ENCODE measurements at regions not wholly inside any gene's neighbourhood (a gene's known extent, or its start where the extent isn't known, plus 50 kb on each side); places are given as distances from the start of the nearest gene placed in this dataset.

DNA sequence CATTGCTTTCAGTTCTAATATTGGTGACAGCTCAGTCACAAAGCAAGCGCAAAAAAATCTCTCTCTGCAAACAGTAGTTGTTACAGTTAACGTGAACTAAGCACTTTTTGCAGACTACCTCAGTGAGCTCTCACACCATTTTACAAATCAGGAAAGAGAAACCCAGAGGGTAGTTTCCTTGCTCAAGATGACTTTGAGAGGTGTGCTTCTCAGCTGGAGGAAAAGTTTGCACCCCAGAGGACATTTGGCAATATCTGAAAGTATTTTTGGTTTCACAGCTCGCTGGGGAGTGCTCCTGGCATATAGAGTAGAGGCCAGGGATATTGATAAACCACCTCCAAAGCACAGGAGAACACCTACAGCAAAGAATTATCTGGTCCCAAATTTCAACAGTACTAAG lies 741.1 kb upstream of the EEF2KMT start:
- H3K4me1 ChIP-seq (ENCODE audit: insufficient read depth): no peaks in the 10 kb centered on the region
- H3K36me3 Mint-ChIP-seq (ENCODE audit: low read depth): no peaks in the 10 kb centered on the region
- H3K4me2 ChIP-seq: no peak overlapping the region
- H3K79me2 ChIP-seq (replicated peaks; ENCODE audit: insufficient read depth): no peaks in the 10 kb centered on the region
- H2AFZ ChIP-seq: no peak overlapping the region
- H3K27me3 ChIP-seq (ENCODE audit: insufficient read depth): no peaks in the 10 kb centered on the region
- no peak overlapping the region for H3K27ac Mint-ChIP-seq
- H3F3A ChIP-seq (replicated peaks; ENCODE audit: low read depth): no peaks in the 10 kb centered on the region
- H3K9me3 Mint-ChIP-seq: no peaks in the 10 kb centered on the region
- no peak overlapping the region for H3K27ac ChIP-seq (ENCODE audit: low read depth)
- H3K27me3 Mint-ChIP-seq (ENCODE audit: insufficient read depth, low read depth, poor library complexity): peaks cover 8% of the 10 kb centered on the region
- no peak overlapping the region for H3K4me3 ChIP-seq
- no peak overlapping the region for H3K4me3 Mint-ChIP-seq
- DNase-seq (ENCODE audit: low spot score) (no peak), ATAC-seq (no peak)
- no peaks in the 10 kb centered on the region for H4K20me1 ChIP-seq (replicated peaks; ENCODE audit: insufficient read depth)
- H3K36me3 ChIP-seq (ENCODE audit: insufficient read depth): no peaks in the 10 kb centered on the region
- no peaks in the 10 kb centered on the region for H3K9me2 ChIP-seq (ENCODE audit: insufficient read depth)
- H3K4me1 Mint-ChIP-seq: peaks cover 14% of the 10 kb centered on the region
- no peak for TF ChIP-seq STAT1 (IDR thresholded peaks at IDR 0.05; ENCODE audit: unreplicated experiment)
- no peak for TF ChIP-seq JUNB (IDR thresholded peaks at IDR 0.05; ENCODE audit: unreplicated experiment)
- TF ChIP-seq, protein P1, sequence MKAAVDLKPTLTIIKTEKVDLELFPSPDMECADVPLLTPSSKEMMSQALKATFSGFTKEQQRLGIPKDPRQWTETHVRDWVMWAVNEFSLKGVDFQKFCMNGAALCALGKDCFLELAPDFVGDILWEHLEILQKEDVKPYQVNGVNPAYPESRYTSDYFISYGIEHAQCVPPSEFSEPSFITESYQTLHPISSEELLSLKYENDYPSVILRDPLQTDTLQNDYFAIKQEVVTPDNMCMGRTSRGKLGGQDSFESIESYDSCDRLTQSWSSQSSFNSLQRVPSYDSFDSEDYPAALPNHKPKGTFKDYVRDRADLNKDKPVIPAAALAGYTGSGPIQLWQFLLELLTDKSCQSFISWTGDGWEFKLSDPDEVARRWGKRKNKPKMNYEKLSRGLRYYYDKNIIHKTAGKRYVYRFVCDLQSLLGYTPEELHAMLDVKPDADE (IDR thresholded peaks at IDR 0.05): no peak

DNA sequence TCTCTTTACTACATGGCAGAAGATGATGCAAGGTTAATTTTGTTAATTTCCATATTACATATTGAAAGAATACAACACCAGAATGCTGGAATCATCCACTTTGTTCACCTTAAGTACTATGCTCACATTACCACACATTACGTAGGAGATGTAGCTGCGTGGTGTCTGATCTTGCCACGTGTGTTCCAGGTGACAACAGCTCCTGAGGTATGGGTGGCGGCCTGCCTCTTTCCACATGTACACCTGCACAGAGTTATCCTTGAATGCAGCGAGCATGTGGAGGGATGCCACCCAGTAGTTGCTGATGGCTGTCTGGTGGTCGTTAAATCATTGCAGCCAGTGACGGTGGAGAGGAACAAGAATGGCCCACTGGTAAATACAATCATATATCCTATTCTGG lies 740.5 kb upstream of the EEF2KMT start:
- no peaks in the 10 kb centered on the region for H3K27me3 ChIP-seq (ENCODE audit: insufficient read depth)
- no peaks in the 10 kb centered on the region for H3K9me3 Mint-ChIP-seq
- H4K20me1 ChIP-seq (replicated peaks; ENCODE audit: insufficient read depth): no peaks in the 10 kb centered on the region
- no peak for TF ChIP-seq STAT1 (IDR thresholded peaks at IDR 0.05; ENCODE audit: unreplicated experiment)
- TF ChIP-seq, protein P2, sequence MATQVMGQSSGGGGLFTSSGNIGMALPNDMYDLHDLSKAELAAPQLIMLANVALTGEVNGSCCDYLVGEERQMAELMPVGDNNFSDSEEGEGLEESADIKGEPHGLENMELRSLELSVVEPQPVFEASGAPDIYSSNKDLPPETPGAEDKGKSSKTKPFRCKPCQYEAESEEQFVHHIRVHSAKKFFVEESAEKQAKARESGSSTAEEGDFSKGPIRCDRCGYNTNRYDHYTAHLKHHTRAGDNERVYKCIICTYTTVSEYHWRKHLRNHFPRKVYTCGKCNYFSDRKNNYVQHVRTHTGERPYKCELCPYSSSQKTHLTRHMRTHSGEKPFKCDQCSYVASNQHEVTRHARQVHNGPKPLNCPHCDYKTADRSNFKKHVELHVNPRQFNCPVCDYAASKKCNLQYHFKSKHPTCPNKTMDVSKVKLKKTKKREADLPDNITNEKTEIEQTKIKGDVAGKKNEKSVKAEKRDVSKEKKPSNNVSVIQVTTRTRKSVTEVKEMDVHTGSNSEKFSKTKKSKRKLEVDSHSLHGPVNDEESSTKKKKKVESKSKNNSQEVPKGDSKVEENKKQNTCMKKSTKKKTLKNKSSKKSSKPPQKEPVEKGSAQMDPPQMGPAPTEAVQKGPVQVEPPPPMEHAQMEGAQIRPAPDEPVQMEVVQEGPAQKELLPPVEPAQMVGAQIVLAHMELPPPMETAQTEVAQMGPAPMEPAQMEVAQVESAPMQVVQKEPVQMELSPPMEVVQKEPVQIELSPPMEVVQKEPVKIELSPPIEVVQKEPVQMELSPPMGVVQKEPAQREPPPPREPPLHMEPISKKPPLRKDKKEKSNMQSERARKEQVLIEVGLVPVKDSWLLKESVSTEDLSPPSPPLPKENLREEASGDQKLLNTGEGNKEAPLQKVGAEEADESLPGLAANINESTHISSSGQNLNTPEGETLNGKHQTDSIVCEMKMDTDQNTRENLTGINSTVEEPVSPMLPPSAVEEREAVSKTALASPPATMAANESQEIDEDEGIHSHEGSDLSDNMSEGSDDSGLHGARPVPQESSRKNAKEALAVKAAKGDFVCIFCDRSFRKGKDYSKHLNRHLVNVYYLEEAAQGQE (IDR thresholded peaks at IDR 0.05; ENCODE audit: unreplicated experiment): no peak
- TF ChIP-seq POLR2AphosphoS5 (IDR thresholded peaks at IDR 0.05; ENCODE audit: low read depth): no peak
- TF ChIP-seq, protein P1 (IDR thresholded peaks at IDR 0.05): no peak
- H3K27ac ChIP-seq (ENCODE audit: low read depth): no peak overlapping the region
- no peaks in the 10 kb centered on the region for H3K79me2 ChIP-seq (replicated peaks; ENCODE audit: insufficient read depth)
- no peak overlapping the region for H2AFZ ChIP-seq
- H3K36me3 ChIP-seq (ENCODE audit: insufficient read depth): no peaks in the 10 kb centered on the region
- H3K4me2 ChIP-seq: no peak overlapping the region
- no peaks in the 10 kb centered on the region for H3K4me1 ChIP-seq (ENCODE audit: insufficient read depth)
- peaks cover 8% of the 10 kb centered on the region for H3K27me3 Mint-ChIP-seq (ENCODE audit: insufficient read depth, low read depth, poor library complexity)
- no peak overlapping the region for H3K4me3 ChIP-seq
- no peaks in the 10 kb centered on the region for H3K9me2 ChIP-seq (ENCODE audit: insufficient read depth)
- H3K36me3 Mint-ChIP-seq (ENCODE audit: low read depth): no peaks in the 10 kb centered on the region
- no peak for DNase-seq (ENCODE audit: low spot score)
- no peak overlapping the region for H3K4me3 Mint-ChIP-seq
- H3F3A ChIP-seq (replicated peaks; ENCODE audit: low read depth): no peaks in the 10 kb centered on the region
- peaks cover 14% of the 10 kb centered on the region for H3K4me1 Mint-ChIP-seq
- ATAC-seq: no peak
- H3K27ac Mint-ChIP-seq: no peak overlapping the region
